ENCODE measurements at regions not wholly inside any gene's neighbourhood (a gene's known extent, or its start where the extent isn't known, plus 50 kb on each side); places are given as distances from the start of the nearest gene placed in this dataset.

DNA sequence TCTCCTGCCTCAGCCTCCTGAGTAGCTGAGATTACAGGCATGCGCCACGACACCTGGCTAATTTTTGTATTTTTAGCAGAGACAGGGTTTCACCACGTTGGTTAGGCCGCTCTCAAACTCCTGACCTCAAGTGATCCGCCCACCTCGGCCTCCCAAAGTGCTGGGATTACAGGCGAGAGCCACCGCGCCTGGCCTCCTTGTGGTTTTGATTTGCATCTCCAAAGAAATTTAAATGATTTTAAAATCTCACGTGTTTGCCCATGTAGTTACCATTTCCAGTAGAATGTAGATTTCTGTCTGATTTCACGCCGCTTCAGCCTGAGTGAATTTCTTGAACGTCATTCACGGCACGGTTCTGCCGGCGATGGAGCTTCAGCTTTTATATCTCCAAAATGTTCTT is 55.8 kb downstream of the IGF2 start:
- Mint-ChIP-seq H3K4me3 (no peak overlapping the region), H3K4me1 (ENCODE audit: low read depth) (no peaks in the 10 kb centered on the region), H3K9me3 (peaks cover 8% of the 10 kb centered on the region), H3K27me3 (peaks cover 43% of the 10 kb centered on the region), H3K27ac (no peak overlapping the region), H3K36me3 (ENCODE audit: low read depth) (no peaks in the 10 kb centered on the region)
- DNase-seq, result no peak

DNA sequence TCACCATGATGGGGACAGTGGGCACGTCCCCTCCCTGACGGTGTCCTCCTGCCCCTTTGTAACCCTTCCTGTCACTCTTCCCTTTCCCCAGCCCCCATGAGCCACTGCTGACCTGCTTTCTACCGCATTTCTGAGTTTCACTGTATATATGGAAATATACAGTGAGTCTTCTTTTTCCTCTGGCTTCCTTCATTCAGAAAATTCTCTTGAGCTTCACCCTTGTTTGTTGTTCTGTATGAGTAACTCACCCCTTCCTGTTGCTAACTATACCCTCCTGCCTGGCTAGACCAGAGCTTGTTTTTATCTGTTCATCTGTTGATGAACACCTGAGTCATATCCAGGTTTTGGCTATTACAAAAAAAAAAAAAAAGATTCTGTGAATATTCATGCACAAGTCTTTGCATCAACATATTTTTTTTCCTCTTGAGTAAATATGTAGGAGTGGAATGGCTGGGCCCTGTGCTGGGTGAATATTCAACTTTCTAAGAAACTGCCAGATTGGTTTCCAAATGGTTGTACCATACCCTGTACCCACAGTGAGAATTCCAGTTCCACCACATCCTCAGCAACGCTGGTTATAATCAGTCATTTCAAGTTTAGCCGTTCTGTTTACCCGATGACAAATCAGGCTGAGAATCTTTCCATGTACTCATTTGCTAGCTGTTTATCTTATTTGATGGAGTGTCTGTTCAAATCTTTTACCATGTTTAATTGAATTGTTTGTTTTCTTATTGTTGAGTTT is 62.0 kb downstream of the IGF2 start:
- DNase-seq, result peak; percentile 52
- H3K9me3 Mint-ChIP-seq, result no peaks in the 10 kb centered on the region
- peaks cover 18% of the 10 kb centered on the region for H3K4me1 Mint-ChIP-seq (ENCODE audit: low read depth)
- H3K27ac Mint-ChIP-seq, result peak overlapping the region; percentile 88
- H3K4me3 Mint-ChIP-seq, result peak overlapping the region; percentile 42
- H3K36me3 Mint-ChIP-seq (ENCODE audit: low read depth), result no peaks in the 10 kb centered on the region
- peaks cover 24% of the 10 kb centered on the region for H3K27me3 Mint-ChIP-seq

DNA sequence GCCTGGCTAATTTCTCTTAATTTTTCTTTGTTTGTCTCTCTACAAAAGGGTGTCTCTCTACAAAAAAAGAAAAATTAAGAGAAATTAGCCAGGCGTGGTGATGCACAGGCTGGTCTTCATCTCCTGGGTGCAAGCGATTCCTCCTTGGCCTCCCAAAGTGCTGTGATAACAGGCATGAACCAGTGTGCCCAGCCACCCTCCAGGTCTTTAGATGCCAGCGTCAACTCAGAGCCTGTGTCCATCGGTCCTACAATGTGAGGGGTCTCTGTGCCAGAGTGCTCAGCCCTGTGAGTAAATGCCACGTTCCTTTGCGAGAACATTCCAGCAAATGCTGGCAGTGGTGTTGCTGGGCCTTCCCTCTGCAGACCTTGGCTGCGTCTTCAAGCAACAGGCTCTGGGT is 62.7 kb downstream of the IGF2 start:
- Mint-ChIP-seq H3K27me3 (peaks cover 24% of the 10 kb centered on the region), H3K4me1 (ENCODE audit: low read depth) (peaks cover 18% of the 10 kb centered on the region), H3K27ac (peak overlapping the region; percentile 88), H3K36me3 (ENCODE audit: low read depth) (no peaks in the 10 kb centered on the region), H3K9me3 (no peaks in the 10 kb centered on the region), H3K4me3 (no peak overlapping the region)
- DNase-seq, result no peak

DNA sequence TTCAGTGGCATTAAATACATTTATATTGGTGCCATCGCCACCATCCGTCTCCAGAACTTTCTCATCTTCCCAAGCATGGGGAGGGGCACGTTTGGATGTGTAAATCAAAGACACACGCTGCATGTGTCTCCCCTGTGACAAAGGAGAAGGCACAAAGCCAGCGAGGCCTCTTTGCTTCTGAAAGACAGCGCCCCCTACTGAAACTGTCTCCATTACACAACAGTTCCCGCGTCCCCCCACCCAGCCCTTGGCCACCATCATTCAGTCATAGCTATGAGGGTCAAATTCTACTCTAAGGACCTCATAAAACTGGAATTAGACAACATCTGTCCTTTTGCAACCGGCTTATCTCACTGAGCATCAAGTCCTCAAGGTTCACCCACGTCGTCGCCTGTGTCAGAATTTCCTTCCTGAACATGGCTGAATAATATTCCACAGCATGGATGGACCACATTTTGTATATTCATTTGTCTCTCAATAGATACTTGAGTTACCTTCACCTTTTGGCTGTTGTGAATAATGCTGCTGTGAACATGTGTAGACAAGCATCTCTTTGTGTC is 64.8 kb downstream of the IGF2 start:
- peaks cover 24% of the 10 kb centered on the region for H3K27me3 Mint-ChIP-seq
- DNase-seq, result no peak
- H3K4me3 Mint-ChIP-seq, result no peak overlapping the region
- no peaks in the 10 kb centered on the region for H3K9me3 Mint-ChIP-seq
- H3K36me3 Mint-ChIP-seq (ENCODE audit: low read depth), result no peaks in the 10 kb centered on the region
- H3K4me1 Mint-ChIP-seq (ENCODE audit: low read depth), result peaks cover 18% of the 10 kb centered on the region
- no peak overlapping the region for H3K27ac Mint-ChIP-seq

DNA sequence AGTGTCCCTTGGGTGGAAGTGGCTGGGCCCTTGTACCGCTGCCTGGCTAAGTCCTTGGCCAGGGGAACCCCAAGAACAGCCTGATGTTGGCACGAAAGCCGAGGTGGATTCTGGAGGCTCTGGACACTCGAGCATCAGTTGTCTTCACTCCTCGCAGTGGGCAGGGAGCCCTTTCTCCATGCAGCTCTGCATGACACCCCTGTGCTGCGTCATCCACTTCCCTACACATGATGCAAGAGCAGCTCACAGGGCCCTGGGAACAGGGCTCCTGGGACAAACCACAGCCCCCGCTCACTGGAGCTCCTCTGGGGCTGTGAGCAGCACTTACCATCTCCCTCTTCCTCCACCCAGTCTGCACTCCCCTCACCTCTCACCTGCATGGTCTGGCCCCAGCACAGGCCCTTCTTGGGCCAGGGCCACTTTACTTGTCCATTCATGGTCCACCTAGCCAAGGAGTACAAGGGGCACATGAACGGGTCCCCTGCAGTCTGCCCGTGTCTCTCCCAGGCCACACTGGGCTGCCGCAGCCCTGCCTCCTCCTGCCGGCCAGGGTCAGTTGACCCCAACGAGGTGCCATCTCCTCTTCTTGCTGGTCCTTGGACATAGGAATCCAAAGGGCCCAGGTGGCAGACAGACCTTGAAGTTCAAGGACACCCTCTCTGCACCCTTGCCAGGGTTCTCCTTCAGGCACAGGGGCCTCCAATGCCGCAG is 66.5 kb downstream of the IGF2 start:
- H3K27me3 Mint-ChIP-seq, result peaks cover 24% of the 10 kb centered on the region
- peaks cover 15% of the 10 kb centered on the region for H3K4me1 Mint-ChIP-seq (ENCODE audit: low read depth)
- H3K27ac Mint-ChIP-seq, result no peak overlapping the region
- H3K4me3 Mint-ChIP-seq, result no peak overlapping the region
- peak; percentile 25 for DNase-seq
- H3K9me3 Mint-ChIP-seq, result no peaks in the 10 kb centered on the region
- H3K36me3 Mint-ChIP-seq (ENCODE audit: low read depth), result no peaks in the 10 kb centered on the region

DNA sequence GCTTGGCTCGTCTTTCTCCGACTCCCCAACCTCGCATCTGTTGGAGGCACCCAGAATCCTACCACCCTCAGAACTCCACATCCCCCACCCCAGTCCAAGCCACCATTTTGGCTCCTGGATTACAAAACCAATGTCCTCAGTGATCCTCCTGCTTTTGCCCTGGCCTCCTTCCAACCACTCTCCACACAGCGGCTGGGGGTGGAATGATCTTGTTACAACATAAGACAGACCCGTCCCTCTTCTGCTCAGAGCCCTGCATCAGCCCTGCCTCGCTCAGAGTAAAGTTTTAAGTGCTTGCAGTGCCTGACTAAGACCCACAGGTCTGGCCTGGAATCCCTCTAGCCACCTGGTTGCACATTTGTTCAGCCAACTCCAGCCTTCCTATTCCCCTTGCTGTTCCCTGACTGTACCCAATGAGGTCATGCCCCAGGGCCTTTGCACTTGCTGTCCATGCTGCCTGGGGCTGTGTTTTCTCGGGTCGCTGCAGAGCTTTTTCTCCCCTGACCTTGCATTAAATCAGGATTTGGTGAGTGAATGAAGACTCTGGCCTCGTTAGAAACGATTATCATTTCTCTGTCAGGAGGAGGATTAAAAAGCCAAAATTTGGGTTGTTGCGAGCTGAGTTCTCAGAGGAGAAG is 67.3 kb downstream of the IGF2 start:
- Mint-ChIP-seq H3K9me3 (no peaks in the 10 kb centered on the region), H3K27ac (no peak overlapping the region), H3K4me3 (no peak overlapping the region), H3K27me3 (peaks cover 24% of the 10 kb centered on the region), H3K36me3 (ENCODE audit: low read depth) (no peaks in the 10 kb centered on the region), H3K4me1 (ENCODE audit: low read depth) (peaks cover 6% of the 10 kb centered on the region)
- no peak for DNase-seq
